GM12875 (cell line): ENCODE measurements at regions not wholly inside any gene's neighbourhood (a gene's known extent, or its start where the extent isn't known, plus 50 kb on each side); places are given as distances from the start of the nearest gene placed in this dataset.

Source experiments
- H3K4me3 ChIP-seq: one replicate; pipeline ENCODE4 v1.5.1; 2011; ENCODE audit warnings: low read depth, low read length, control low read depth
- TF ChIP-seq, protein P1 (sequence below): IDR thresholded peaks from 2 replicates; pipeline ENCODE4 v1.5.1; 2011; ENCODE audit warnings: low read depth, mild to moderate bottlenecking, control low read depth, inconsistent platforms, low read length, moderate library complexity, borderline replicate concordance; ENCODE audit not compliant: insufficient read depth

DNA sequence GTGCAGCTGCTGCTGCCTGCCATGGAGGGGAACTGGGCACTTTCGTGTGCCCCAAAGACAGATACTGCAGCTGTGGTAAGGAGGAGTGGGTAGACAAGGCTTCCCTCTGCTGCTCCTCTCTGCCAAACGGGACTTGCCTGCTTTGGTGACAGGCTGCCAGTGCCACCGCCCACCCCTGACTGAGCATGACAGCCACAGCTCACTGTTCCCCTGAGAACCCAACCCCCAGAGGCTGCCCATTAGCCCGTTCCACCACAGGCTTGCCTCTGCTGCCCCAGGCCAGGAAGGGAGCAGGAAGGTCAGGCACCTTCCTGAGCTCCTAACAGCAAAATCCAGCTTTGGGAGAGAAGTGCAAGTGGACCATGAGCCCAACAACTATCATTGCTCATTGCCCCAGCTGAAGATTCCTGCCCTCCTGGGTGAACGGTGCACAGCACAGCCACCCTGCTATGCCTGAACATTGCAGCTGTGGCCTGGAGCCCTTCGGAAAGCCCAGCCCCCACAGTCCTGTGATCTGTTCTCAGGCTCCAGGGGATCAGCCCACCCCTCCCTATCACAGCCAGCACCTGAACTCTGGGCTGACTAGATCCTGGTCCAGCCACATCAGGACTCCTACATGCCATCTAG, 58.7 kb upstream of the ANTXRL start:
- H3K4me3 ChIP-seq: no peak overlapping the region
- TF ChIP-seq, protein P1, sequence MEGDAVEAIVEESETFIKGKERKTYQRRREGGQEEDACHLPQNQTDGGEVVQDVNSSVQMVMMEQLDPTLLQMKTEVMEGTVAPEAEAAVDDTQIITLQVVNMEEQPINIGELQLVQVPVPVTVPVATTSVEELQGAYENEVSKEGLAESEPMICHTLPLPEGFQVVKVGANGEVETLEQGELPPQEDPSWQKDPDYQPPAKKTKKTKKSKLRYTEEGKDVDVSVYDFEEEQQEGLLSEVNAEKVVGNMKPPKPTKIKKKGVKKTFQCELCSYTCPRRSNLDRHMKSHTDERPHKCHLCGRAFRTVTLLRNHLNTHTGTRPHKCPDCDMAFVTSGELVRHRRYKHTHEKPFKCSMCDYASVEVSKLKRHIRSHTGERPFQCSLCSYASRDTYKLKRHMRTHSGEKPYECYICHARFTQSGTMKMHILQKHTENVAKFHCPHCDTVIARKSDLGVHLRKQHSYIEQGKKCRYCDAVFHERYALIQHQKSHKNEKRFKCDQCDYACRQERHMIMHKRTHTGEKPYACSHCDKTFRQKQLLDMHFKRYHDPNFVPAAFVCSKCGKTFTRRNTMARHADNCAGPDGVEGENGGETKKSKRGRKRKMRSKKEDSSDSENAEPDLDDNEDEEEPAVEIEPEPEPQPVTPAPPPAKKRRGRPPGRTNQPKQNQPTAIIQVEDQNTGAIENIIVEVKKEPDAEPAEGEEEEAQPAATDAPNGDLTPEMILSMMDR: no peak

DNA sequence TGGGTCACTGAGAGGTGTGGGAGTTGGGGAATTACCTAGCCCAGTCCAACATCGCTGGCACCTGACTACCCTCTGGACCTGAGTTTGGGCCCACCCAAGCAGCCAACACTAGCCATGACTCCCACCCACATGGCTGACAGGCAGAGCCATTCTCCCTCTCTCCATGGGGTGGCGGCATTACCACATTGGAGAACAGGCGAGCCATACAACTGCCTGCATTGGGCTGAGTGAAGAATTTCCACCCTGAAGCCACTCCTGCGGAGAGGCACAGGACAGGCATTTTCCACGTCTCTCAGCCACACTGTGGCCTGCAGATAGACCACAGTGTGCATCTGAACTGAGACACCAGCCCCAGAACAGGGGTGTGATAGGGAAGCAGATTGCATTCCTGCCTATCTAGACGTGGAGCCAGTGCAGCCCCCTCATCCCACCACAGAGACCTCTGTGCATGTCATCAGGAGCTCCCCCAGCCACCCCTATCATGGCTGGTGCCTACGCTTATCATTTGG, 58.2 kb upstream of the ANTXRL start:
- no peak overlapping the region for H3K4me3 ChIP-seq
- TF ChIP-seq, protein P1: peak; percentile 78

DNA sequence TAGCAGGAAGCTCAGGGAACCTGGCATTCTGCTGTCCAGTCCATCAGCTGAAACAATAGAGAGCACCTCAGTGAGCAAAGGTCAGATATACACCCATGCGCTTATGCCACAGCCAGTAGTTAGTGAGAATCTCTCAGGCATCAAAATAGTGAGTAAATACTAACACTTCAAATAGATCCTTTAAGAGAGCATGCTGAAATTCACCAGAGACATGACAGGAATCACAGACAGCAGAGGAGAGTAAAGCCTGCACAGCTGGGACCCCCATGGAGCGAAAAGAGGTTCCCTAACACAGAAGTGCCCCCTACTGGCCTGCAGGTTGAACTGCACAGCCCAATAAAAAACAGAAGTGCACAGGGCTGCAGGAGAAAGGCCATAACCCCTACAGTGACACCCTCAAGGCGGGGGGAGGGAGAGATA, 57.6 kb upstream of the ANTXRL start:
- H3K4me3 ChIP-seq: no peak overlapping the region
- TF ChIP-seq, protein P1: peak; percentile 72

DNA sequence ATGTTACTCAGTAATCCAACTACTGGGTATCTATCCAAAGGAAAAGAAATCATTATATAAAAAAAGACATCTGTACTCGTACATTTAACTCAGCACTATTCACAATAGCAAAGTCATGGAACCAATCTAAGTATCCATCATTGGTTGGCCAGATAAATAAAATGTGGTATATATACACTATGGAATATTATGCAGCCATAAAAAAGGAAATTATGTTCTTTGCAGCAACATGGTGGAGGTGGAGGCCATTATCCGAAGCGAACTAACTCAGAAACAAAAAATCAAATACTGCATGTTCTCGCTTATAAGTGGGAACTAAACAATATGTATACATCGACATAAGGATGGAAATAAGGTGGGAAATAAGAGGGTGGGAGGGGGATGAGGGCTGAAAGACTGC, 56.2 kb upstream of the ANTXRL start:
- TF ChIP-seq, protein P1: no peak
- no peak overlapping the region for H3K4me3 ChIP-seq

DNA sequence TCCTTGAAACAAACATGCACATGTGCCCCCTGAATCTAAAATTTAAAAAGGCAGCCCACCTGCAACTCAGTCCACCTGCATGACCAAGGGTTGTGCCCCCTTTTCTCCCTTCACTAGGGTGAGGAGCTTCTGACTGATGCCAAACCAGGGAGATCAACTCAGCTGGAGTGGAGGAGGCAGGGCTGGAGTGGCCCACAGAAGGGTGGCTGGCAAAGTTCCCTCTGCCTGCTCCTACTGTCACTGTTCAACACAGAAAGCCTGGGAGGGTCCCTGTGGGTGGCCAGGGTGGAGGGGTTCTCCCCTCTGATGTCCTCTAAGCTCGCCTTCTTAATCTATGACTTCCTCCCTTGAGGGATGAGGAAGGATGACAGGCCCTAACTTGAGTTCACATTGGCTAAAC, 55.7 kb upstream of the ANTXRL start:
- H3K4me3 ChIP-seq: no peak overlapping the region
- TF ChIP-seq, protein P1: no peak

DNA sequence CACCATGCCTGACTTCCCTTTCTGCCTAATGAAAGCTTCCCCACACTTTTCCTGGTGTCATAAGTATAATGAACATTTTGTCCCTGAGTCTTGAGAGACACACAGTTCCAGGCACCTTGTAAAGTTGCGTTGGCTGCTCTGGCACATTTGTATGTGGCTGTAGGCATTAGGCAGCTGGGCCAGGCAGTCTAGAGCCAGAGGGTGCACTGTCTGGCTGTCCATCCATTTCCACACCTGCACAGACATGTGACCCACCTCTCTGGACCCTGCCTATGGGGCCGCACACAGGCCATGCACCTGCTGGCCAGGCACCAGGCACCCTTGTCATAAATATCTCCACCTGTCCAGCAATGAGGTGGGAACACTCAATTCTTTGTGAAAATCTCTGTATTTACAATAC, 54.7 kb upstream of the ANTXRL start:
- TF ChIP-seq, protein P1: no peak

DNA sequence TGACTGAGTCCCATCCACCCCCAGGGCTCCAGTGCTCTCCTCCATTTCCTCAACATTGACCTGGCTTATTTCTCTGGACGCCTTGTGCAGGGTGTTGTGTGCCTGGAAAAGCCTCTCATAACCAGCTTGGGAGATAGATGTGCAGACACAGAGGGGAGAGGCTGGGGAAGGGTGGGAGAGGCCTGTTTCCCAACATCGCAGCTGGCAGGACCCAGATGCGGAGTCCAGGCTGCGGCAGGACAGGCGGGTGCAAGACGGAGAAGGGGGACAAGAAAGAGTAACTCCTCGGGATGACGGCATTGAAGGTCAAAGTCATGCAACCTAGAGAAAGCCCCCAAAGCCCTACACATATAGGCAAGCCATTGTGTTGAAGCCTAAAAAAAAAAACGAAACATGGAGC, 54.1 kb upstream of the ANTXRL start:
- no peak overlapping the region for H3K4me3 ChIP-seq
- TF ChIP-seq, protein P1: no peak

More for the DNA sequence above, 54.7 kb upstream of the ANTXRL start:
- no peak overlapping the region for H3K4me3 ChIP-seq
